ENCODE measurements at regions not wholly inside any gene's neighbourhood (a gene's known extent, or its start where the extent isn't known, plus 50 kb on each side); places are given as distances from the start of the nearest gene placed in this dataset.

- Histone ChIP-seq H3K27ac (ENCODE audit: low read depth, low read length) (no peak overlapping the region), H3K36me3 (ENCODE audit: insufficient read depth, low read length) (no peaks in the 10 kb centered on the region), H3K27me3 (ENCODE audit: insufficient read depth, low read length) (peaks cover 4% of the 10 kb centered on the region), H3K9me3 (ENCODE audit: control insufficient read depth in 1 of 2, low read length in 2 of 2) (no peaks in the 10 kb centered on the region), H3K4me1 (ENCODE audit: insufficient read depth, low read length) (no peaks in the 10 kb centered on the region), H3K4me3 (ENCODE audit: low read length in 2 of 2) (no peak overlapping the region)
- H3K27ac Mint-ChIP-seq, result no peak overlapping the region
- H3K36me3 Mint-ChIP-seq, result no peaks in the 10 kb centered on the region
- peaks cover 0 to 5% (median 0%) of the 10 kb centered on the region in 8 donors for H3K9me3 Mint-ChIP-seq
- H3K4me1 Mint-ChIP-seq, result no peaks in the 10 kb centered on the region
- intact Hi-C loops (cut with micrococcal nuclease), result no loop called here
- peaks cover 2 to 11% of the 10 kb centered on the region in 2 donors for H3K27me3 Mint-ChIP-seq
- POLR2A ChIA-PET (ENCODE audit: partially characterized antibody), result no interaction called here
- CTCF ChIA-PET (ENCODE audit: partially characterized antibody), result no interaction called here
- no peak for DNase-seq
- no peak overlapping the region for H3K4me3 Mint-ChIP-seq
Measured at GRCh38 chr14:54229136-54229535, 167.7 kb upstream of the CDKN3 start.

GRCh38 chr14:54230645-54231044 lies 166.2 kb upstream of the CDKN3 start:
- DNase-seq, result no peak
- Histone ChIP-seq H3K9me3 (ENCODE audit: control insufficient read depth in 1 of 2, low read length in 2 of 2) (no peaks in the 10 kb centered on the region), H3K4me1 (ENCODE audit: insufficient read depth, low read length) (no peaks in the 10 kb centered on the region), H3K27ac (ENCODE audit: low read depth, low read length) (no peak overlapping the region), H3K36me3 (ENCODE audit: insufficient read depth, low read length) (no peaks in the 10 kb centered on the region), H3K4me3 (ENCODE audit: low read length in 2 of 2) (no peak overlapping the region), H3K27me3 (ENCODE audit: insufficient read depth, low read length) (peaks cover 4% of the 10 kb centered on the region)
- POLR2A ChIA-PET (ENCODE audit: partially characterized antibody), result no interaction called here
- Mint-ChIP-seq H3K36me3 (no peaks in the 10 kb centered on the region), H3K4me3 (no peak overlapping the region), H3K4me1 (no peaks in the 10 kb centered on the region), H3K9me3 (peaks cover 0 to 10% (median 2%) of the 10 kb centered on the region in 8 donors), H3K27me3 (peaks cover 2 to 14% of the 10 kb centered on the region in 2 donors), H3K27ac (no peak overlapping the region)
- intact Hi-C loops (cut with micrococcal nuclease), result no loop called here
- CTCF ChIA-PET (ENCODE audit: partially characterized antibody), result no interaction called here

- no peaks in the 10 kb centered on the region for H3K36me3 Mint-ChIP-seq
- intact Hi-C loops (cut with micrococcal nuclease), result no loop called here
- peaks cover 0 to 12% of the 10 kb centered on the region in 2 donors for H3K27me3 Mint-ChIP-seq
- no peak overlapping the region for H3K4me3 Mint-ChIP-seq
- H3K27ac Mint-ChIP-seq, result no peak overlapping the region
- DNase-seq, result no peak
- no peaks in the 10 kb centered on the region for H3K36me3 ChIP-seq (ENCODE audit: insufficient read depth, low read length)
- no peaks in the 10 kb centered on the region for H3K4me1 ChIP-seq (ENCODE audit: insufficient read depth, low read length)
- no peak overlapping the region for H3K4me3 ChIP-seq (ENCODE audit: low read length in 2 of 2)
- ChIA-PET CTCF (ENCODE audit: partially characterized antibody) (no interaction called here), POLR2A (ENCODE audit: partially characterized antibody) (no interaction called here)
- H3K27ac ChIP-seq (ENCODE audit: low read depth, low read length), result no peak overlapping the region
- no peaks in the 10 kb centered on the region for H3K4me1 Mint-ChIP-seq
- H3K9me3 Mint-ChIP-seq, result peaks cover 0 to 10% (median 2%) of the 10 kb centered on the region in 8 donors
- peaks cover 4% of the 10 kb centered on the region for H3K27me3 ChIP-seq (ENCODE audit: insufficient read depth, low read length)
- no peaks in the 10 kb centered on the region for H3K9me3 ChIP-seq (ENCODE audit: control insufficient read depth in 1 of 2, low read length in 2 of 2)
Measured at GRCh38 chr14:54232735-54233134, 164.1 kb upstream of the CDKN3 start.

- H3K27ac Mint-ChIP-seq, result no peak overlapping the region
- H3K4me1 Mint-ChIP-seq, result no peaks in the 10 kb centered on the region
- intact Hi-C loops (cut with micrococcal nuclease), result no loop called here
- H3K4me3 Mint-ChIP-seq, result no peak overlapping the region
- H3K27me3 Mint-ChIP-seq, result peaks cover 0 to 2% of the 10 kb centered on the region in 2 donors
- no peaks in the 10 kb centered on the region for H3K27me3 ChIP-seq (ENCODE audit: insufficient read depth, low read length)
- ChIA-PET POLR2A (ENCODE audit: partially characterized antibody) (no interaction called here), CTCF (ENCODE audit: partially characterized antibody) (no interaction called here)
- H3K36me3 Mint-ChIP-seq, result no peaks in the 10 kb centered on the region
- H3K36me3 ChIP-seq (ENCODE audit: insufficient read depth, low read length), result no peaks in the 10 kb centered on the region
- H3K9me3 ChIP-seq (ENCODE audit: control insufficient read depth in 1 of 2, low read length in 2 of 2), result no peaks in the 10 kb centered on the region
- no peak overlapping the region for H3K4me3 ChIP-seq (ENCODE audit: low read length in 2 of 2)
- no peak overlapping the region for H3K27ac ChIP-seq (ENCODE audit: low read depth, low read length)
- peaks cover 0 to 4% (median 0%) of the 10 kb centered on the region in 8 donors for H3K9me3 Mint-ChIP-seq
- DNase-seq, result no peak
- H3K4me1 ChIP-seq (ENCODE audit: insufficient read depth, low read length), result no peaks in the 10 kb centered on the region
Measured at GRCh38 chr14:54241517-54241916, 155.3 kb upstream of the CDKN3 start.

GRCh38 chr14:54251356-54251755 lies 145.5 kb upstream of the CDKN3 start:
- no peak for DNase-seq
- ChIA-PET POLR2A (ENCODE audit: partially characterized antibody) (no interaction called here), CTCF (ENCODE audit: partially characterized antibody) (no interaction called here)
- Mint-ChIP-seq H3K36me3 (no peaks in the 10 kb centered on the region), H3K27ac (no peak overlapping the region), H3K9me3 (peaks cover 0 to 2% (median 0%) of the 10 kb centered on the region in 8 donors), H3K4me1 (no peaks in the 10 kb centered on the region), H3K4me3 (no peak overlapping the region), H3K27me3 (peaks cover 14 to 17% of the 10 kb centered on the region in 2 donors)
- H3K27ac ChIP-seq (ENCODE audit: low read depth, low read length), result no peak overlapping the region
- H3K4me1 ChIP-seq (ENCODE audit: insufficient read depth, low read length), result no peaks in the 10 kb centered on the region
- no peak overlapping the region for H3K4me3 ChIP-seq (ENCODE audit: low read length in 2 of 2)
- no peaks in the 10 kb centered on the region for H3K27me3 ChIP-seq (ENCODE audit: insufficient read depth, low read length)
- no peaks in the 10 kb centered on the region for H3K36me3 ChIP-seq (ENCODE audit: insufficient read depth, low read length)
- intact Hi-C loops (cut with micrococcal nuclease), result no loop called here
- no peaks in the 10 kb centered on the region for H3K9me3 ChIP-seq (ENCODE audit: control insufficient read depth in 1 of 2, low read length in 2 of 2)

GRCh38 chr14:54252072-54252730 lies 144.6 kb upstream of the CDKN3 start:
- Mint-ChIP-seq H3K36me3 (no peaks in the 10 kb centered on the region), H3K4me1 (no peaks in the 10 kb centered on the region), H3K27ac (no peak overlapping the region), H3K9me3 (peaks cover 0 to 2% (median 0%) of the 10 kb centered on the region in 8 donors), H3K27me3 (peaks cover 11 to 17% of the 10 kb centered on the region in 2 donors), H3K4me3 (no peak overlapping the region)
- no peak overlapping the region for H3K4me3 ChIP-seq (ENCODE audit: low read length in 2 of 2)
- no peak overlapping the region for H3K27ac ChIP-seq (ENCODE audit: low read depth, low read length)
- no peaks in the 10 kb centered on the region for H3K36me3 ChIP-seq (ENCODE audit: insufficient read depth, low read length)
- no peaks in the 10 kb centered on the region for H3K4me1 ChIP-seq (ENCODE audit: insufficient read depth, low read length)
- CTCF ChIA-PET (ENCODE audit: partially characterized antibody), result no interaction called here
- intact Hi-C loops (cut with micrococcal nuclease), result no loop called here
- H3K9me3 ChIP-seq (ENCODE audit: control insufficient read depth in 1 of 2, low read length in 2 of 2), result no peaks in the 10 kb centered on the region
- DNase-seq, result no peak
- H3K27me3 ChIP-seq (ENCODE audit: insufficient read depth, low read length), result no peaks in the 10 kb centered on the region
- POLR2A ChIA-PET (ENCODE audit: partially characterized antibody), result no interaction called here

GRCh38 chr14:54253195-54253947 lies 143.4 kb upstream of the CDKN3 start:
- Histone ChIP-seq H3K4me3 (ENCODE audit: low read length in 2 of 2) (no peak overlapping the region), H3K9me3 (ENCODE audit: control insufficient read depth in 1 of 2, low read length in 2 of 2) (no peaks in the 10 kb centered on the region), H3K36me3 (ENCODE audit: insufficient read depth, low read length) (no peaks in the 10 kb centered on the region), H3K27me3 (ENCODE audit: insufficient read depth, low read length) (no peaks in the 10 kb centered on the region), H3K27ac (ENCODE audit: low read depth, low read length) (no peak overlapping the region), H3K4me1 (ENCODE audit: insufficient read depth, low read length) (no peaks in the 10 kb centered on the region)
- POLR2A ChIA-PET (ENCODE audit: partially characterized antibody), result no interaction called here
- no peaks in the 10 kb centered on the region for H3K4me1 Mint-ChIP-seq
- H3K27ac Mint-ChIP-seq, result no peak overlapping the region
- peaks cover 11 to 17% of the 10 kb centered on the region in 2 donors for H3K27me3 Mint-ChIP-seq
- DNase-seq, result no peak
- peaks cover 0 to 2% (median 0%) of the 10 kb centered on the region in 8 donors for H3K9me3 Mint-ChIP-seq
- no peaks in the 10 kb centered on the region for H3K36me3 Mint-ChIP-seq
- H3K4me3 Mint-ChIP-seq, result no peak overlapping the region
- intact Hi-C loops (cut with micrococcal nuclease), result no loop called here
- CTCF ChIA-PET (ENCODE audit: partially characterized antibody), result no interaction called here
